ENCODE measurements at regions not wholly inside any gene's neighbourhood (a gene's known extent, or its start where the extent isn't known, plus 50 kb on each side); places are given as distances from the start of the nearest gene placed in this dataset.

- TF ChIP-seq CTCF (IDR thresholded peaks at IDR 0.05) = no peak
Observed at GRCh38 chr1:200253774-200254495, 155.9 kb downstream of the ZNF281 start.

GRCh38 chr1:200252531-200252930 is 157.3 kb downstream of the ZNF281 start:
- H3K4me1 ChIP-seq = no peaks in the 10 kb centered on the region
- no peaks in the 10 kb centered on the region for H3K36me3 ChIP-seq
- 75 to 80% methylated on average over 5 of the region's 5 CpGs for WGBS, 2 donors
- no peak overlapping the region for H3K27ac ChIP-seq
- DNase-seq (no peak), ATAC-seq (no peak)
- intact Hi-C loops (cut with DNase I) = no loop called here
- H3K9me3 ChIP-seq = no peaks in the 10 kb centered on the region
- H3K27me3 ChIP-seq = peaks cover 0 to 3% (median 0%) of the 10 kb centered on the region in 7 donors
- no peak overlapping the region for H3K4me3 ChIP-seq
- TF ChIP-seq CTCF (IDR thresholded peaks at IDR 0.05) = no peak

More at GRCh38 chr1:200253774-200254495, 155.9 kb downstream of the ZNF281 start:
- DNase-seq = no peak
- Histone ChIP-seq H3K4me1 (no peaks in the 10 kb centered on the region), H3K27ac (no peak overlapping the region), H3K9me3 (no peaks in the 10 kb centered on the region), H3K36me3 (no peaks in the 10 kb centered on the region), H3K4me3 (no peak overlapping the region), H3K27me3 (peaks cover 0 to 3% (median 0%) of the 10 kb centered on the region in 7 donors)
- ATAC-seq = no peak
- intact Hi-C loops (cut with DNase I) = no loop called here
- WGBS, 2 donors = 88 to 89% methylated on average over 7 of the region's 7 CpGs

GRCh38 chr1:200250469-200250868 is 159.4 kb downstream of the ZNF281 start:
- WGBS, 2 donors = 70 to 73% methylated on average over 5 of the region's 5 CpGs

DNA sequence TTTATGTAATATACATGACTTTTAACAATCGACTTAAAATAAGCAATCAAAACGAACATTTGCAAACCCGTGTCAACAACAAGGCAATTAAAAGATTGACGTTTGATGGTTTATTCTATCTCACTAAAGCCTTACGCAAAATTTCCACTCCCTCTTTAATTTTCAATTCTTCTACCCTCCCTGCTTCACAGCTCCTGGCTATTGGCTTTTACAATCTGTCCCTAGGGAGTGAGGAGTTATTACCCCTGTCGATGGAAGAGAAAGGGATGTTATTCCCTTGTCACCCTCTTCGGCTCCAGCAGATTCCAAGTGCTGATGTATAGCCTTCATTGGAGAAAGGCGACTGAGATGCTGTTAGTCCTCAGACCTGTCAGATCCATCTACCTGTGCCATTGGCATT is 161.3 kb downstream of the ZNF281 start:
- intact Hi-C loops (cut with DNase I) = loop anchor here in 1 of 10 donors (10.0 kb wide), 1 partner anchor 214 kb away; no protein-coding TSS in a partner anchor

More at GRCh38 chr1:200250469-200250868, 159.4 kb downstream of the ZNF281 start:
- intact Hi-C loops (cut with DNase I) = no loop called here
- peaks cover 0 to 6% (median 0%) of the 10 kb centered on the region in 7 donors for H3K27me3 ChIP-seq
- no peak for TF ChIP-seq CTCF (IDR thresholded peaks at IDR 0.05)
- no peak overlapping the region for H3K27ac ChIP-seq
- no peak overlapping the region for H3K4me3 ChIP-seq
- no peaks in the 10 kb centered on the region for H3K9me3 ChIP-seq
- H3K36me3 ChIP-seq = no peaks in the 10 kb centered on the region
- ATAC-seq = no peak
- H3K4me1 ChIP-seq = no peaks in the 10 kb centered on the region
- DNase-seq = no peak

More for the DNA sequence above, 161.3 kb downstream of the ZNF281 start:
- no peak overlapping the region for H3K27ac ChIP-seq
- peaks cover 0 to 14% (median 0%) of the 10 kb centered on the region in 7 donors for H3K27me3 ChIP-seq
- H3K4me3 ChIP-seq = no peak overlapping the region
- ATAC-seq (no peak), DNase-seq (no peak)
- H3K9me3 ChIP-seq = no peaks in the 10 kb centered on the region
- no peaks in the 10 kb centered on the region for H3K36me3 ChIP-seq
- no peaks in the 10 kb centered on the region for H3K4me1 ChIP-seq
- 79 to 81% methylated on average over 8 of the region's 8 CpGs for WGBS, 2 donors
- no peak for TF ChIP-seq CTCF (IDR thresholded peaks at IDR 0.05)
